ENCODE measurements at regions not wholly inside any gene's neighbourhood (a gene's known extent, or its start where the extent isn't known, plus 50 kb on each side); places are given as distances from the start of the nearest gene placed in this dataset.

DNA sequence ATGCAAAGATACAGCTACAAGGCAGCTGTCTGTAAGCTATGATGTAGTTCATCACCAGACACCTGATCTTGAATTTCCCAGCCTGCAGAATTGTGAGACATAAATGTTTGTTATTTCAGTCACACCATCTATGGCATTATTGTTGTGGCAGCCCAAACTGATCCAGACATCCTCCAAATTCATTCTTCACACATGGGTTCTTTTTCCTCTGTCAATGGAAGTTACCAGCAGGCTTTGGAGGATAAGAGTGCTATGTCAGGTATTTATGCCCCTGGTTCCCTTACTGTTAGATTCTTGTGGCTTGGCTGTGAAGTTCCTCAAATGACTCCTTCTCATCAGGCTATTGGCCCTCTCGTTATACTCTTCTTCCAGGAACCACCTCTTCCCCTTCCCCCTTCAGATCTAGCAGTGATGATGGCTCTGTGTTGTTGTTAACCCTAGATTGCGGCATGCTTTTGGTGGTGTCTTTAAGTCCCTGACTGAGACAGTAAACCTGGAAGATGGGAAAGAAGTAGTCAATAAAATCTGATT lies 91.0 kb upstream of the CHMP2B start:
- Histone ChIP-seq H2BK15ac (ENCODE audit: low read length) (no peak overlapping the region), H3K79me1 (ENCODE audit: low read depth, low read length) (no peaks in the 10 kb centered on the region), H3K9ac (ENCODE audit: low read depth, low read length, poor library complexity) (no peak overlapping the region), H3K4ac (ENCODE audit: low read length) (no peak overlapping the region), H3K36me3 (replicated peaks in 1 of 2; ENCODE audit: control insufficient read depth in 2 of 2, insufficient read depth in 2 of 2, low read length in 2 of 2) (no peaks in the 10 kb centered on the region), H3K27ac (replicated peaks; ENCODE audit: low read length) (no peak overlapping the region), H3K23ac (ENCODE audit: low read depth, low read length, poor library complexity) (no peak overlapping the region), H3K4me1 (ENCODE audit: control insufficient read depth in 2 of 2, insufficient read depth in 1 of 2, low read depth in 1 of 2, low read length in 2 of 2) (no peaks in the 10 kb centered on the region), H3K4me3 (ENCODE audit: low read length in 2 of 2) (no peak overlapping the region), H3K9me3 (replicated peaks in 1 of 2; ENCODE audit: control insufficient read depth in 2 of 2, insufficient read depth in 1 of 2, low read depth in 1 of 2, low read length in 2 of 2) (peaks cover 2 to 10% of the 10 kb centered on the region in 2 donors), H2BK12ac (ENCODE audit: low read length) (no peak overlapping the region), H3K14ac (ENCODE audit: low read length) (no peak overlapping the region), H3K27me3 (ENCODE audit: control insufficient read depth in 3 of 3, insufficient read depth in 3 of 3, low read depth in 1 of 3, low read length in 3 of 3) (peaks cover 0 to 7% (median 0%) of the 10 kb centered on the region in 3 experiments), H2BK120ac (ENCODE audit: low read depth, low read length) (no peak overlapping the region), H3K18ac (ENCODE audit: low read length) (no peak overlapping the region), H3K4me2 (ENCODE audit: insufficient read depth, low read length, poor library complexity, severe bottlenecking) (no peak overlapping the region), H4K91ac (ENCODE audit: low read depth, low read length, poor library complexity) (no peak overlapping the region), H2AFZ (ENCODE audit: low read length) (no peak overlapping the region), H2AK5ac (ENCODE audit: low read depth, low read length) (no peak overlapping the region), H2BK5ac (ENCODE audit: low read length) (no peak overlapping the region), H4K8ac (ENCODE audit: low read depth, low read length) (no peak overlapping the region)
- whole genome bisulfite sequencing, 2 donors (ENCODE audit: extremely low coverage in 2 of 2, insufficient read length in 2 of 2, insufficient replicate concordance in 1 of 2) = no CpG with 5 or more reads among the region's 2 CpGs
- no peak for DNase-seq (ENCODE audit: low spot score)

DNA sequence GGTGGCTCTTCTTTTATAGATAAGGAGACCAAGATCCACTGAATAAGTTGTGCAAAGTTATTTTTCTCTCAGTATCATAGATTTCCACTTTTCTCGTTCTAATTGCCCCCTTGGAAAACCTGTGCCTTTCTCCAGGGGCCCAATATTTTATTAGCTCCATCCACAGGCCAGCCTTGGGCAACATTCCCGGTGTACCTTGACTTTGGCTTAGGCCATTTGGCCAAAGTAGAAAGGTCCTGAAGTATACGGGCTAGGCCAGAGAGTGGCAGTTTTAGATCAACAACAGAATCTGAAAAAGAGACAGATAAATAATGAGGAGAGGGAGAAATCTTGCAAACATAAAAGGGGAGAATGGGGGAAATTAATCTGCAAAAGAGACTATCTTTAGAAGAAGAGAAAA lies 91.7 kb upstream of the CHMP2B start:
- H3K4me3 ChIP-seq (ENCODE audit: low read length in 2 of 2) = no peak overlapping the region
- no CpG with 5 or more reads among the region's 3 CpGs for WGBS, 2 donors (ENCODE audit: extremely low coverage in 2 of 2, insufficient read length in 2 of 2, insufficient replicate concordance in 1 of 2)
- no peak overlapping the region for H2AK5ac ChIP-seq (ENCODE audit: low read depth, low read length)
- H3K27ac ChIP-seq (replicated peaks; ENCODE audit: low read length) = no peak overlapping the region
- no peak overlapping the region for H4K8ac ChIP-seq (ENCODE audit: low read depth, low read length)
- H2AFZ ChIP-seq (ENCODE audit: low read length) = no peak overlapping the region
- no peak overlapping the region for H3K4me2 ChIP-seq (ENCODE audit: insufficient read depth, low read length, poor library complexity, severe bottlenecking)
- no peak overlapping the region for H3K18ac ChIP-seq (ENCODE audit: low read length)
- H3K9me3 ChIP-seq (replicated peaks in 1 of 2; ENCODE audit: control insufficient read depth in 2 of 2, insufficient read depth in 1 of 2, low read depth in 1 of 2, low read length in 2 of 2) = peaks cover 0 to 3% of the 10 kb centered on the region in 2 donors
- H3K36me3 ChIP-seq (replicated peaks in 1 of 2; ENCODE audit: control insufficient read depth in 2 of 2, insufficient read depth in 2 of 2, low read length in 2 of 2) = no peaks in the 10 kb centered on the region
- no peak overlapping the region for H3K4ac ChIP-seq (ENCODE audit: low read length)
- H2BK15ac ChIP-seq (ENCODE audit: low read length) = no peak overlapping the region
- no peak overlapping the region for H4K91ac ChIP-seq (ENCODE audit: low read depth, low read length, poor library complexity)
- H3K14ac ChIP-seq (ENCODE audit: low read length) = no peak overlapping the region
- H2BK12ac ChIP-seq (ENCODE audit: low read length) = no peak overlapping the region
- H3K23ac ChIP-seq (ENCODE audit: low read depth, low read length, poor library complexity) = no peak overlapping the region
- H3K9ac ChIP-seq (ENCODE audit: low read depth, low read length, poor library complexity) = no peak overlapping the region
- DNase-seq (ENCODE audit: low spot score) = no peak
- H2BK5ac ChIP-seq (ENCODE audit: low read length) = no peak overlapping the region
- no peak overlapping the region for H2BK120ac ChIP-seq (ENCODE audit: low read depth, low read length)
- H3K4me1 ChIP-seq (ENCODE audit: control insufficient read depth in 2 of 2, insufficient read depth in 1 of 2, low read depth in 1 of 2, low read length in 2 of 2) = no peaks in the 10 kb centered on the region
- H3K27me3 ChIP-seq (ENCODE audit: control insufficient read depth in 3 of 3, insufficient read depth in 3 of 3, low read depth in 1 of 3, low read length in 3 of 3) = peaks cover 0 to 7% (median 0%) of the 10 kb centered on the region in 3 experiments
- H3K79me1 ChIP-seq (ENCODE audit: low read depth, low read length) = no peaks in the 10 kb centered on the region

- Histone ChIP-seq H3K4ac (ENCODE audit: low read length) (no peak overlapping the region), H3K36me3 (replicated peaks in 1 of 2; ENCODE audit: control insufficient read depth in 2 of 2, insufficient read depth in 2 of 2, low read length in 2 of 2) (no peaks in the 10 kb centered on the region)
- no CpG with 5 or more reads among the region's 2 CpGs for WGBS, 2 donors (ENCODE audit: extremely low coverage in 2 of 2, insufficient read length in 2 of 2, insufficient replicate concordance in 1 of 2)
Observed at GRCh38 chr3:87132801-87133200, 94.3 kb upstream of the CHMP2B start.

DNA sequence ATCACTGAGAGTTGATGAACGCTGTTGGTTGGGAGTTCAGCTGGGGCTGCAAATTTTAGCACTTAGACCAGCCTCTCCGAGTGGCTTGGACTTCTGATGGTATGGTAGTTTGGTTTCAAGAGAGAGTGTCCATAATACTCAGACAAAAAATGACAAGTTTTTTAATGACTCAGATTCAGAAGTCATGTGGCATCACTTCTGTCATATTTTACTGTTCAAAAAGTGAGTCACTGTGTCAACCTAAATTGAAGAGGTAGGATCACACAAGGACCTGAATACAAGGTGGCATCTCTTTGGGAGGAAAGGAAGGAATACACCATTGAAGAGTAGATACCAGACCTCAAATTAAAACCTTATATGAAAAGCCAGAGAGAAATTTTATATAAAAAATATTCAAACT lies 99.1 kb upstream of the CHMP2B start:
- Histone ChIP-seq H2BK12ac (ENCODE audit: low read length) (no peak overlapping the region), H3K27me3 (ENCODE audit: control insufficient read depth in 3 of 3, insufficient read depth in 3 of 3, low read depth in 1 of 3, low read length in 3 of 3) (no peaks in the 10 kb centered on the region), H2AK5ac (ENCODE audit: low read depth, low read length) (no peak overlapping the region), H4K8ac (ENCODE audit: low read depth, low read length) (no peak overlapping the region), H2BK5ac (ENCODE audit: low read length) (no peak overlapping the region), H2BK120ac (ENCODE audit: low read depth, low read length) (no peak overlapping the region), H2BK15ac (ENCODE audit: low read length) (no peak overlapping the region), H3K4me1 (ENCODE audit: control insufficient read depth in 2 of 2, insufficient read depth in 1 of 2, low read depth in 1 of 2, low read length in 2 of 2) (no peaks in the 10 kb centered on the region), H3K4ac (ENCODE audit: low read length) (no peak overlapping the region), H3K14ac (ENCODE audit: low read length) (no peak overlapping the region), H3K9ac (ENCODE audit: low read depth, low read length, poor library complexity) (no peak overlapping the region), H3K4me3 (ENCODE audit: low read length in 2 of 2) (no peak overlapping the region), H3K36me3 (replicated peaks in 1 of 2; ENCODE audit: control insufficient read depth in 2 of 2, insufficient read depth in 2 of 2, low read length in 2 of 2) (no peaks in the 10 kb centered on the region), H3K23ac (ENCODE audit: low read depth, low read length, poor library complexity) (no peak overlapping the region), H3K4me2 (ENCODE audit: insufficient read depth, low read length, poor library complexity, severe bottlenecking) (no peak overlapping the region), H3K9me3 (replicated peaks in 1 of 2; ENCODE audit: control insufficient read depth in 2 of 2, insufficient read depth in 1 of 2, low read depth in 1 of 2, low read length in 2 of 2) (no peaks in the 10 kb centered on the region), H4K91ac (ENCODE audit: low read depth, low read length, poor library complexity) (no peak overlapping the region), H2AFZ (ENCODE audit: low read length) (no peak overlapping the region), H3K18ac (ENCODE audit: low read length) (no peak overlapping the region), H3K27ac (replicated peaks; ENCODE audit: low read length) (no peak overlapping the region), H3K79me1 (ENCODE audit: low read depth, low read length) (no peaks in the 10 kb centered on the region)
- no peak for DNase-seq (ENCODE audit: low spot score)
- WGBS, 2 donors (ENCODE audit: extremely low coverage in 2 of 2, insufficient read length in 2 of 2, insufficient replicate concordance in 1 of 2) = no CpG with 5 or more reads among the region's 2 CpGs

More at GRCh38 chr3:87132801-87133200, 94.3 kb upstream of the CHMP2B start:
- H4K91ac ChIP-seq (ENCODE audit: low read depth, low read length, poor library complexity) = no peak overlapping the region
- no peak overlapping the region for H2BK15ac ChIP-seq (ENCODE audit: low read length)
- no peak overlapping the region for H2BK12ac ChIP-seq (ENCODE audit: low read length)
- no peak for DNase-seq (ENCODE audit: low spot score)
- H3K27ac ChIP-seq (replicated peaks; ENCODE audit: low read length) = no peak overlapping the region
- no peak overlapping the region for H3K18ac ChIP-seq (ENCODE audit: low read length)
- H2BK5ac ChIP-seq (ENCODE audit: low read length) = no peak overlapping the region
- no peak overlapping the region for H4K8ac ChIP-seq (ENCODE audit: low read depth, low read length)
- H2AK5ac ChIP-seq (ENCODE audit: low read depth, low read length) = no peak overlapping the region
- no peaks in the 10 kb centered on the region for H3K4me1 ChIP-seq (ENCODE audit: control insufficient read depth in 2 of 2, insufficient read depth in 1 of 2, low read depth in 1 of 2, low read length in 2 of 2)
- no peaks in the 10 kb centered on the region for H3K79me1 ChIP-seq (ENCODE audit: low read depth, low read length)
- no peaks in the 10 kb centered on the region for H3K9me3 ChIP-seq (replicated peaks in 1 of 2; ENCODE audit: control insufficient read depth in 2 of 2, insufficient read depth in 1 of 2, low read depth in 1 of 2, low read length in 2 of 2)
- no peak overlapping the region for H3K4me2 ChIP-seq (ENCODE audit: insufficient read depth, low read length, poor library complexity, severe bottlenecking)
- no peak overlapping the region for H3K4me3 ChIP-seq (ENCODE audit: low read length in 2 of 2)
- H3K27me3 ChIP-seq (ENCODE audit: control insufficient read depth in 3 of 3, insufficient read depth in 3 of 3, low read depth in 1 of 3, low read length in 3 of 3) = peaks cover 0 to 7% (median 0%) of the 10 kb centered on the region in 3 experiments
- H3K9ac ChIP-seq (ENCODE audit: low read depth, low read length, poor library complexity) = no peak overlapping the region
- H2AFZ ChIP-seq (ENCODE audit: low read length) = no peak overlapping the region
- H2BK120ac ChIP-seq (ENCODE audit: low read depth, low read length) = no peak overlapping the region
- no peak overlapping the region for H3K14ac ChIP-seq (ENCODE audit: low read length)
- no peak overlapping the region for H3K23ac ChIP-seq (ENCODE audit: low read depth, low read length, poor library complexity)

All from neuronal stem cell (in vitro differentiated cells).